ACC112 (cell line): ENCODE measurements at regions not wholly inside any gene's neighbourhood (a gene's known extent, or its start where the extent isn't known, plus 50 kb on each side); places are given as distances from the start of the nearest gene placed in this dataset.

Experiments used
- H2AFZ ChIP-seq: fragments of 200-600 bp; sonication (generic); one replicate; pipeline ENCODE4 v1.6.0; 2017; ENCODE audit warnings: antibody characterized with exemption, low read length; ENCODE audit not compliant: unreplicated experiment
- H3K27ac ChIP-seq: fragments of 200-600 bp; sonication (generic); 2 replicates; pipeline ENCODE4 v1.5.1; 2014; ENCODE audit warnings: low read depth, mild to moderate bottlenecking, antibody characterized with exemption, low read length, moderate library complexity
- H3K27me3 ChIP-seq: fragments of 200-600 bp; sonication (generic); 2 replicates; pipeline ENCODE4 v1.6.1; 2014; ENCODE audit warnings: mild to moderate bottlenecking, antibody characterized with exemption, low read length, moderate library complexity, mixed read lengths; ENCODE audit not compliant: insufficient read depth
- H3K36me3 ChIP-seq: fragments of 200-600 bp; sonication (generic); 2 replicates; pipeline ENCODE4 v1.6.1; 2016; ENCODE audit warnings: mild to moderate bottlenecking, antibody characterized with exemption, low read length, moderate library complexity, mixed read lengths; ENCODE audit not compliant: insufficient read depth
- H3K4me1 ChIP-seq: fragments of 200-600 bp; sonication (generic); one replicate; pipeline ENCODE4 v1.6.1; 2016; ENCODE audit warnings: low read length, mixed read lengths; ENCODE audit not compliant: insufficient read depth, unreplicated experiment, control insufficient read depth
- H3K4me3 ChIP-seq: fragments of 200-600 bp; sonication (generic); 2 replicates; pipeline ENCODE4 v1.5.1; 2014; ENCODE audit warnings: mild to moderate bottlenecking, low read depth, low read length
- H3K79me2 ChIP-seq: fragments of 200-600 bp; sonication (generic); one replicate; pipeline ENCODE4 v1.6.0; 2016; ENCODE audit warnings: low read length; ENCODE audit not compliant: control insufficient read depth, unreplicated experiment, insufficient read depth

DNA sequence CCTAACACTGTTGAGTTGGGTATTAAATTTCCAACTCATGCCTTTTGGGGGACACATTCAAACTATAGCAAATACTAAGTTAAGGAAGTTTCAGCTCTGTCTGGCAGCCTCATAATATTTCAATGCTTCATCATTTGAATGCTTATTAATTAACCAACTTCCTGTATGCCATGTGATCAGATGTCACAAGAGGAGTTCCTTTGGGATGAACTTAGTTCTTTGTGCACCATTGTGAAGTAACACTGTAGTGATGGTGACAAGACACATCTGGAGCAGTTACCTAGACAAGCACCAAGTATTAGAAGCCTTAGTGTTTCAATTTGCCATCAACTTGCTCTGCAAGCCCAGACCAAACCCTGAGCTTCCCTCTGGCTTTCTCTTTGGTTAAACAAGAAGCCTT is 90.7 kb upstream of the IL12B start:
- no peaks in the 10 kb centered on the region for H3K36me3 ChIP-seq
- H3K79me2 ChIP-seq = no peaks in the 10 kb centered on the region
- H2AFZ ChIP-seq = no peak overlapping the region
- no peaks in the 10 kb centered on the region for H3K4me1 ChIP-seq
- no peak overlapping the region for H3K27ac ChIP-seq
- H3K4me3 ChIP-seq = no peak overlapping the region
- peaks cover 4% of the 10 kb centered on the region; the same call in 1 of the 2 replicates for H3K27me3 ChIP-seq

DNA sequence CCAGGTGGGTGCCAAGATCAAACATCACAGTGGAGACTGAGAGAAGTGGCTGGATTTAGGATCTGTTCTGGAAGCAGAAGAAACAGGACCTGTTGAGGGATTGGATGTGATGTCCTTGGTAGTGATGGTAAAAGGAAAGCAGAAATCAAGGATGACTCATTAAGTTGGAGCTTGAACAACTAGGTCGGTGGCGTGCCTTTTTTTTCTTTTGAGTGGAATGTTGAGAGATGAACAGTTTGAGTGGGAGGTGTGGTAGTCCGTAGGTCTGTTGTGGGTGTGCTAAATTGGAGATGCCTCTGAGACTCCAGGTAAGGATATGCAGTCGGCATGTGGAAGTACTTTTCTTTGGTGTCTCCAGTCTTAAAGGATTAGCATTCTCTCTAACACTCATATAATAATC is 92.1 kb upstream of the IL12B start:
- H3K79me2 ChIP-seq = no peaks in the 10 kb centered on the region
- H3K4me1 ChIP-seq = no peaks in the 10 kb centered on the region
- no peak overlapping the region for H3K27ac ChIP-seq

DNA sequence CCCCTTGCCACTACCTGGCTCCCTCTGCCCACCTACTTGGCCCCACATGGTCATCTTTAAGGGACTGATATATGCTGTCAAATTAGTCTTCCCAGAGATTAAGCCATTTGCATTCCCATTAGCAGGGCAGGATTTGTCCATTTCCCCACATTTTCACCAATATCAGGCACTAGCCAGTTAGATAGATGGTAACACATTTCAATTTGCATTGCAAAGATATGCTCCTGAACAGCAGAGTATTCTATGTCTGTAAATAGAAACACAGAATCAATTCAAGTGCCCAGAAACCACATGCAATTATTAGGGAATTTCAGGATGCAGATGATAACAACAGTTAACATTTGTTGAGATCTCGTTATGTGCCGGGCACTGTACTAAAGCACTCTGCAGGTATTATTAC is 92.6 kb upstream of the IL12B start:
- Histone ChIP-seq H3K4me1 (no peaks in the 10 kb centered on the region), H2AFZ (no peak overlapping the region), H3K79me2 (no peaks in the 10 kb centered on the region)

More for the DNA sequence above, 92.1 kb upstream of the IL12B start:
- H3K36me3 ChIP-seq = no peaks in the 10 kb centered on the region
- H2AFZ ChIP-seq = no peak overlapping the region
- peaks cover 10% of the 10 kb centered on the region; the same call in 1 of the 2 replicates for H3K27me3 ChIP-seq
- H3K4me3 ChIP-seq = no peak overlapping the region

DNA sequence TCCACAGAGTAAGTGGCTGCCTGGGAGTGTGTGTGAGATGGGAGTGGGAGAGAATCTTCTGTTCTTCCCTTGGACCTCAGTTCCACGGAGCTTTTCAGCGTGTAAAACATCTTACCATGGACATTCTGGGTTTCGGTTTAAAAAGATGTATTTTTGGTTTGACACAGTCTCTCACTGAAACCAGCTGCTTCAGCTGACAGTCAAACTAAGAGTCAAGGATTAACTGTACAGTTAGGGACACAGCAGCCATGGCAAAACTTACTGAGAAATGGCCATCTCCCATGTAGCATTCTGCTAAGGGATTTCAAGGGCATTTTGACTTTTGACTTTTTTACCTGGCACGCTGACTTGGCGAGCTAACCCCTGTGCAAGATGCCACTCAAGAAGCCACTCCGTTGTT is 93.8 kb upstream of the IL12B start:
- no peak overlapping the region for H3K27ac ChIP-seq
- no peaks in the 10 kb centered on the region for H3K4me1 ChIP-seq
- H3K79me2 ChIP-seq = no peaks in the 10 kb centered on the region
- peaks cover 15% of the 10 kb centered on the region for H3K27me3 ChIP-seq
- H2AFZ ChIP-seq = no peak overlapping the region
- no peak overlapping the region for H3K4me3 ChIP-seq
- no peaks in the 10 kb centered on the region for H3K36me3 ChIP-seq

More for the DNA sequence above, 92.6 kb upstream of the IL12B start:
- Histone ChIP-seq H3K4me3 (no peak overlapping the region), H3K27ac (no peak overlapping the region), H3K36me3 (no peaks in the 10 kb centered on the region), H3K27me3 (peaks cover 10% of the 10 kb centered on the region)

DNA sequence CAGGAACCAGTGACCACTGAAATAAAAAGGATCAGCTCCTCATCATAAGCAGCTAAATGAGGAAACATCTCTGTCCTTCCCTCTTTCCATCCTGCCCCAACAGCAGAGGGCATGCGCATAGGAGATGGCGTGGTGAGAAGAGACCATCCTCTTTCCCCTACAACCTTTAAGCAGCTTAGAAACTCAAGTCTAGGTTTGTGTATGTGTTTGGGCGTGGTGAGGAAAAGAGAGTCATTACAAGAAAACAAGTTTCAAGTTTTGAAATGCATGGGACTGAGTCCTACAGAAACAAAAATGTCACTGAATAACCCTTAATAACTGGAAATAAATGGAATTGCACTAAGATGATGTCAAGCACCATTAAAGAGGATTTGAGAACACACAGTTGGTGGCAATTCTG is 96.4 kb upstream of the IL12B start:
- Histone ChIP-seq H3K79me2 (no peaks in the 10 kb centered on the region), H3K36me3 (no peaks in the 10 kb centered on the region), H3K27me3 (peaks cover 37% of the 10 kb centered on the region), H3K27ac (no peak overlapping the region), H3K4me3 (no peak overlapping the region), H3K4me1 (no peaks in the 10 kb centered on the region), H2AFZ (no peak overlapping the region)

DNA sequence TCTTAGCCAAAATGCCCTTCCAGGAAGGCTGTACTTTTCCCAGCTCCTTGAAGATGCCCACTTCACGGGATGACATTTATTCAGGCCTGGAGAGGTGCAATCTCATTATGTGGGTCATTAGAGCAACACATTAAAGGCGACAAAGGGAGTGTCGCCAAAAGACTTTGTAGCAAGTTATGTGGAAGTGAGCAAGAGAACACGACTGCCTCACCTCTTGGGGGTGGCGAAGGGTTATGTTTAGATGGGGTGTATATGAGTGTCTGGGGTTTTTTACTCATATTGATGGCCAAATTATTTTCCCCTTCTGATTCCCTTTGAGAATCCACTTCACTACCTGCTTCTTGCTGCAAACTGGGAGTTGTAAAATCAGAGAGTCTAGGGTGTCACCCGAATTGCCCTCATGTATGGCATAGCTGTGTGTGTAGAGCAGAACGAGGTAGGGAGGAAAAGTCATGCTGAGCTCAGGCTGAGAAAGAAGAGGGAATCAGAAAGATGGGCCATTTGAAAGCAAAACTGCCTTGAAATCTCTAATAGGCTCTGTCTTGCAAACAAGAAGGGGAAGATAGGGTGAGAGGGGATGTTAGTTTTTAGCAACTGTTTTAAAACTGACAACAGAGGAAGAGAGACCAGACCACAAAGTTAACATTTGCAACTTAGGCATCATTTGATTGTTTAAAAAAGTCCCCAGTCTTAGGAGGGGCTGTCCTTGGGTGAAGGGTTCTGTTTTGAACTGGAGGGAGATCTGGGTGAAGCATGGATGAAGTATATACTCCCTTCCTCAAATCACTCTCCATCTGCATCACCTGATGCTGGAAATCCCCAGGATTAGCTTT is 97.1 kb upstream of the IL12B start:
- no peak overlapping the region for H2AFZ ChIP-seq
- no peak overlapping the region for H3K27ac ChIP-seq
- no peaks in the 10 kb centered on the region for H3K4me1 ChIP-seq
- H3K27me3 ChIP-seq = peaks cover 37% of the 10 kb centered on the region
- no peak overlapping the region for H3K4me3 ChIP-seq
- H3K79me2 ChIP-seq = no peaks in the 10 kb centered on the region
- no peaks in the 10 kb centered on the region for H3K36me3 ChIP-seq

DNA sequence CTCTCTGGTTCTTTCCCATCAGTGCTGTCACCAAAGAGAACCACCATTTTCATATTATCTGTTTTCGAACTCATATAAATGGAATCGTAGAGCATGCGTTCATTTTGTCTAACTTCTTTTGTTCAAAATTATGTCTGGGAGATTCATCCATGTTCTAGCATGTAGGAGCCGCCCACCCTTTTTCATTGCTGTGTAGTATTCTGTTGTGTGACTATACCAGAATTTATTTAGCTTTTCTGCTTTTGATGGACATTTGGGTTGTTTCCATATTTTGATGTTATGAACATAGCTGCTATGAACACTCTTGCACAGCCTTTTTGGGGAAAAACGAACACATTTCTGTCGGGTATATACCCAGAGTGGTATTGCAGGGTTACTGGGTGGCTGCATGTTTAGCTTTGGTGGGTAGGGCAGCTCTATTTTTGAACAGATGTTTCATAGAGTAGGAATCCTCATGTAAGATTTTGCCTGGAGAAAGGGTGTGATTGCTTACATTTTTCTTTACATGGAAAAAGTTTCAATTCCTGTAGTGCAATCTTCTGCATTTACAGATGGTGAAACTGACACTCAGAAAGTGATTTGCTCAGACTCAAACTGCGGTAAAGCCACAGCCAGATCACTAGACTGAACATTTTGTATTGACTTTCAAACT is 100.2 kb upstream of the IL12B start:
- Histone ChIP-seq H3K79me2 (no peaks in the 10 kb centered on the region), H3K4me1 (no peaks in the 10 kb centered on the region), H3K4me3 (no peak overlapping the region), H3K27ac (no peak overlapping the region), H2AFZ (no peak overlapping the region), H3K36me3 (no peaks in the 10 kb centered on the region), H3K27me3 (peaks cover 45% of the 10 kb centered on the region)

DNA sequence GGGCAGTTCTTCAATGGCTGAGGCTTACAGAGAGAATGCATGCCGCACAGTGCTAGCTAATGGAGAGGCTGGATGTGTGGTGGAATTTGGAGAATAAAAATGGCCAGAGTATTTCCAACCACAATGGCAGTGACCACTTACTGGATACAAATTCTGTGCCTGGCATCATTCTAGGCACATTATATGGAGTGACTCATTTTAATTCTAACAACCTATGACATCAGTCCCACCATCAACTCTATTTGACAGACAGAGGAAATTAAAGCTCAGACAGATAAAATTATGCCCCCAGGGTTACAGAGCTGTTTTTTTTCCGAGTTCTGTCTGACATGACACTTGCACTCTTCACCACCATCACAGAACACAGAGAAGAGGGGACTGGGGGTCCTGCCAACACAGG is 105.6 kb upstream of the IL12B start:
- Histone ChIP-seq H3K36me3 (no peaks in the 10 kb centered on the region), H3K27me3 (peaks cover 22% of the 10 kb centered on the region; the same call in 1 of the 2 replicates), H3K4me3 (no peak overlapping the region), H3K4me1 (no peaks in the 10 kb centered on the region), H3K27ac (no peak overlapping the region), H3K79me2 (no peaks in the 10 kb centered on the region), H2AFZ (no peak overlapping the region)

DNA sequence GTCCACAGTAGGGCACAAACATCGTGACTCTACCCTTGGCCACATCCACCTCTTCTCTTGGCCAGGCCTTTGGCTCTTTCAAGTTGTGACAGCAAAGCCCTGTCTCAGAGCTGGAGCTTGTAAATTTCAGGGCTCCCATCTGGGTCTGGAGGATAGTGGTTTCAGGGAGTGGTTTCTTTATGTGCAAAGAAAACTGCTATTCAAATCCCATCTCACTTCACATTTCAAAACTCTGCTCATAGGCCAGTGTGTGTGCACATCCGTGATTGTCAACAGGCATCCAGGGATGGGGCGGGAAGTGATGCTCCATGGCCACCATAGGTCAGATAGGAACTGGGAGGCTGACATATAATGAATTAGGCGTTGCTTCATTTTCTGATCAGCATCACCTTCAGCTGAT is 107.8 kb upstream of the IL12B start:
- Histone ChIP-seq H3K27me3 (peaks cover 10% of the 10 kb centered on the region; the same call in 1 of the 2 replicates), H3K79me2 (no peaks in the 10 kb centered on the region), H3K4me1 (no peaks in the 10 kb centered on the region)

DNA sequence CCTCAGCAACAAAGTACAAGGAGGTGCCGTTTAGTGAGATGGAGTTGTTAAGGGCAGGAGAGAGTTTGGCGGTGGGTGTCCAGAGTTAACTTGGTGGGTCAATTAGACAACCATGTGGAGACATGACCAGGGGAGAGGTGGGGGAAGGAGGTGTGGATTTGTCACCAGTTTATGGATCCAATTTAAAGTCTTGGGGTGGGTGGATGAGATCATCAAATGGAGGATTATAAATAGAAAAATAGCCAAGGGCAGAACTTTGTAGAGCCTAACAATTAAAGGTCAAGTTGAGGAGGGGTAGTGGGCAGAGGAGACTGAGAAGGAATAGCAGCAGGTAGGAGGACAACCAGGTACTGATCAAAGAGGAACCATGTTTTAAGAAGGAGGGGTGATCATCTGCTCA is 108.7 kb upstream of the IL12B start:
- Histone ChIP-seq H2AFZ (no peak overlapping the region), H3K27ac (no peak overlapping the region), H3K36me3 (no peaks in the 10 kb centered on the region), H3K27me3 (peaks cover 4% of the 10 kb centered on the region; the same call in 1 of the 2 replicates), H3K4me3 (no peak overlapping the region), H3K4me1 (no peaks in the 10 kb centered on the region), H3K79me2 (no peaks in the 10 kb centered on the region)

More for the DNA sequence above, 107.8 kb upstream of the IL12B start:
- Histone ChIP-seq H3K36me3 (no peaks in the 10 kb centered on the region), H3K4me3 (no peak overlapping the region), H2AFZ (no peak overlapping the region), H3K27ac (no peak overlapping the region)

DNA sequence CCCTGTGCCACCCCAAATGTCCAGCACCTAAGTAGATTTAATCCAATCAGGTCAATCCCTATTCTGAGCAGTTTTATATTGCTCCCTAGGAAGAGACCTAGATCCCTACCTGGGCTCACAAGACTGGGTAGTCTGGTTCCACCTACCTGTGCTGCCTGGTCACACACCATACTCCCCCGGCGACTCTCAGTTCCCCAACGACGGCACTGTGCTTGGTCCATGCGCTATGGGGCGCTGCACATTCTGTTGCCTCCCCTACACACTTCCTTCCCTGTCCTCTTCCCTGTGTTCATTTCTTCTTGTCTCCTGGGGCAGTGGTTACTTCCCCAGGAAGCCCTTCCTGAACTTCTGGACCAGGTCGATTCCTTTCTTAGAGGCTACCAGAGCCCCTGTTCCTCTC is 109.9 kb upstream of the IL12B start:
- Histone ChIP-seq H3K27me3 (peaks cover 4% of the 10 kb centered on the region; the same call in 1 of the 2 replicates), H3K79me2 (no peaks in the 10 kb centered on the region), H3K4me1 (no peaks in the 10 kb centered on the region), H2AFZ (no peak overlapping the region), H3K27ac (no peak overlapping the region), H3K36me3 (no peaks in the 10 kb centered on the region), H3K4me3 (no peak overlapping the region)
